Thyroid gland (tissue), 4 donors: ENCODE measurements at regions not wholly inside any gene's neighbourhood (a gene's known extent, or its start where the extent isn't known, plus 50 kb on each side); places are given as distances from the start of the nearest gene placed in this dataset.

Source experiments
- DNase-seq, 2 donors: peaks; one replicate each; pipeline ENCODE4 v3.0.0-alpha.2; 2019
- H3K27ac ChIP-seq, 3 donors: fragments of 200-600 bp; sonication (generic); 1 replicate in 2 of 3; 2 replicates in 1 of 3; pipeline ENCODE4 v1.5.1; 2016 to 2019; ENCODE audit warnings: mild to moderate bottlenecking in 1 of 3, moderate library complexity in 1 of 3
- H3K27me3 ChIP-seq: fragments of 200-600 bp; sonication (generic); one replicate; pipeline ENCODE4 v1.5.1; 2019
- H3K36me3 ChIP-seq, 2 donors: fragments of 200-600 bp; sonication (generic); one replicate each; pipeline ENCODE4 v1.5.1; 2016 to 2019
- H3K4me1 ChIP-seq, 2 donors: fragments of 200-600 bp; sonication (generic); one replicate each; pipeline ENCODE4 v1.5.1; 2017 to 2019
- H3K4me3 ChIP-seq, 3 donors: fragments of 200-600 bp; sonication (generic); replicated peaks in 1 of 3; 1 replicate in 2 of 3; 2 replicates in 1 of 3; pipeline ENCODE4 v1.5.1; 2016; ENCODE audit warnings: mild to moderate bottlenecking in 1 of 3
- H3K9me3 ChIP-seq: fragments of 200-600 bp; sonication (generic); one replicate; pipeline ENCODE4 v1.5.1; 2017
- CTCF ChIP-seq, 6 experiments: fragments of 200-600 bp in 3 of 6; fragments of 450-650 bp in 3 of 6; sonication (generic) in 3 of 6; IDR thresholded peaks; one replicate each; pipeline ENCODE4 v1.5.1; 2016 to 2019; ENCODE audit warnings: antibody characterized with exemption in 6 of 6, mild to moderate bottlenecking in 2 of 6, inconsistent platforms in 1 of 6, moderate library complexity in 1 of 6
- POLR2A ChIP-seq, 2 donors: fragments of 450-650 bp; IDR thresholded peaks; one replicate each; pipeline ENCODE4 v1.6.1; 2017; ENCODE audit warnings: antibody characterized with exemption in 2 of 2, mild to moderate bottlenecking in 2 of 2, moderate library complexity in 1 of 2
- WGBS, 2 donors: methylation state at CpG; one replicate each; pipeline ENCODE4 v1.1.5; 2017; 5-methylcytosine and 5-hydroxymethylcytosine counted together
- intact Hi-C: fragments of 100-400 bp; cut with DNase I; formaldehyde crosslinking; loops from one replicate; pipeline ENCODE4 v1.15.1; 2023

- no peaks in the 10 kb centered on the region for H3K27me3 ChIP-seq
- DNase-seq, result no peak
- TF ChIP-seq POLR2A (IDR thresholded peaks at IDR 0.05) (no peak), CTCF (IDR thresholded peaks at IDR 0.05) (no peak)
- no peaks in the 10 kb centered on the region for H3K4me1 ChIP-seq
- no peak overlapping the region for H3K27ac ChIP-seq
- intact Hi-C loops, result no loop called here
- H3K4me3 ChIP-seq, result no peak overlapping the region
- WGBS, 2 donors, result 91 to 97% methylated on average over 13 to 14 of the region's 31 CpGs
- H3K36me3 ChIP-seq, result no peaks in the 10 kb centered on the region
- no peaks in the 10 kb centered on the region for H3K9me3 ChIP-seq
Observed at GRCh38 chr5:58069016-58069705, 390.7 kb downstream of the PLK2 start.

- H3K36me3 ChIP-seq, result no peaks in the 10 kb centered on the region
- no peaks in the 10 kb centered on the region for H3K27me3 ChIP-seq
- H3K4me1 ChIP-seq, result no peaks in the 10 kb centered on the region
- H3K4me3 ChIP-seq, result no peak overlapping the region
- no peak for DNase-seq
- no peaks in the 10 kb centered on the region for H3K9me3 ChIP-seq
- 80 to 83% methylated on average over 1 of the region's 1 CpG for WGBS, 2 donors
- TF ChIP-seq CTCF (IDR thresholded peaks at IDR 0.05) (no peak), POLR2A (IDR thresholded peaks at IDR 0.05) (no peak)
- intact Hi-C loops, result no loop called here
- no peak overlapping the region for H3K27ac ChIP-seq
Observed at GRCh38 chr5:58066557-58066956, 393.3 kb downstream of the PLK2 start.

GRCh38 chr5:58066076-58066475, 393.8 kb downstream of the PLK2 start:
- H3K9me3 ChIP-seq, result no peaks in the 10 kb centered on the region
- intact Hi-C loops, result no loop called here
- TF ChIP-seq CTCF (IDR thresholded peaks at IDR 0.05) (no peak), POLR2A (IDR thresholded peaks at IDR 0.05) (no peak)
- no peaks in the 10 kb centered on the region for H3K4me1 ChIP-seq
- no peak overlapping the region for H3K27ac ChIP-seq
- DNase-seq, result no peak
- H3K27me3 ChIP-seq, result no peaks in the 10 kb centered on the region
- H3K36me3 ChIP-seq, result no peaks in the 10 kb centered on the region
- no peak overlapping the region for H3K4me3 ChIP-seq
- 79 to 86% methylated on average over 2 of the region's 2 CpGs for WGBS, 2 donors

GRCh38 chr5:58064801-58065200, 395.1 kb downstream of the PLK2 start:
- intact Hi-C loops, result no loop called here

More at GRCh38 chr5:58064801-58065200, 395.1 kb downstream of the PLK2 start:
- H3K4me3 ChIP-seq, result no peak overlapping the region
- DNase-seq, result no peak
- no peaks in the 10 kb centered on the region for H3K27me3 ChIP-seq
- no peaks in the 10 kb centered on the region for H3K9me3 ChIP-seq
- H3K36me3 ChIP-seq, result no peaks in the 10 kb centered on the region
- H3K27ac ChIP-seq, result no peak overlapping the region
- TF ChIP-seq CTCF (IDR thresholded peaks at IDR 0.05), result no peak
- TF ChIP-seq POLR2A (IDR thresholded peaks at IDR 0.05), result no peak
- no peaks in the 10 kb centered on the region for H3K4me1 ChIP-seq
- WGBS, 2 donors, result 62 to 83% methylated on average over 2 of the region's 2 CpGs
